H1 (cell line): ENCODE measurements at regions not wholly inside any gene's neighbourhood (a gene's known extent, or its start where the extent isn't known, plus 50 kb on each side); places are given as distances from the start of the nearest gene placed in this dataset.

Experiments used
- CTCF ChIA-PET: fragments of 300-600 bp; sonication (Branson Sonifier 250); formaldehyde crosslinking; loops from one replicate; lab custom pipeline; 2021; ENCODE audit not compliant: partially characterized antibody; lab: Charles Lee
- POLR2A ChIA-PET: fragments of 300-600 bp; sonication (Branson Sonifier 250); formaldehyde crosslinking; loops from one replicate; lab custom pipeline; 2021; ENCODE audit warnings: inconsistent platforms; ENCODE audit not compliant: partially characterized antibody; lab: Charles Lee
- DNase-seq, 2 experiments: peaks; one replicate each; pipeline versions ENCODE4 v3.0.0 to v3.0.0-alpha.2; 2010 to 2022; ENCODE audit warnings: low spot score in 2 of 2, low read depth in 1 of 2, mixed read lengths in 1 of 2
- FAIRE-seq: peaks from 2 replicates; lab custom pipeline; 2011; peaks lifted over from hg19 to GRCh38; lab: Jason Lieb, UNC
- H2AFZ ChIP-seq: 2 replicates; pipeline ENCODE4 v1.8.1; 2012; ENCODE audit warnings: low read length, inconsistent platforms
- H2AK5ac ChIP-seq: 2 replicates; pipeline ENCODE4 v1.6.1; 2013; ENCODE audit warnings: low read depth, low read length
- H2BK120ac ChIP-seq: replicated peaks from 2 replicates; pipeline ENCODE3; 2013; ENCODE audit warnings: low read depth, low read length, inconsistent platforms
- H2BK12ac ChIP-seq: 2 replicates; pipeline ENCODE4 v1.6.1; 2013; ENCODE audit warnings: low read depth, low read length
- H2BK15ac ChIP-seq: 2 replicates; pipeline ENCODE4 v1.6.1; 2013; ENCODE audit warnings: low read length
- H2BK20ac ChIP-seq: 2 replicates; pipeline ENCODE4 v1.6.1; 2013; ENCODE audit warnings: low read length
- H2BK5ac ChIP-seq: 2 replicates; pipeline ENCODE4 v1.6.1; 2013; ENCODE audit warnings: low read depth, low read length
- H3K14ac ChIP-seq: 2 replicates; pipeline ENCODE4 v1.6.1; 2013; ENCODE audit warnings: inconsistent platforms; ENCODE audit not compliant: insufficient read length
- H3K18ac ChIP-seq: 2 replicates; pipeline ENCODE4 v1.6.1; 2013; ENCODE audit warnings: low read length; ENCODE audit errors: extremely low read depth
- H3K23ac ChIP-seq: 2 replicates; pipeline ENCODE4 v1.6.1; 2013; ENCODE audit warnings: inconsistent platforms; ENCODE audit not compliant: insufficient read length
- H3K23me2 ChIP-seq: 2 replicates; pipeline ENCODE4 v1.6.1; 2013; ENCODE audit warnings: low read depth, low read length
- H3K27ac ChIP-seq: 2 replicates; pipeline ENCODE4 v1.6.1; 2011; ENCODE audit warnings: low read depth, low read length, inconsistent platforms
- H3K27me3 ChIP-seq, 4 experiments: replicated peaks in 1 of 4; 1 replicate in 1 of 4; 2 replicates in 3 of 4; pipeline versions ENCODE4 v1.6.1 to v1.8.1; 2011 to 2013; ENCODE audit warnings: low read length in 3 of 4, mild to moderate bottlenecking in 3 of 4, inconsistent platforms in 2 of 4, mixed read lengths in 2 of 4, moderate library complexity in 1 of 4; ENCODE audit not compliant: control insufficient read depth in 3 of 4, insufficient read depth in 3 of 4; ENCODE audit errors: extremely low read depth in 1 of 4
- H3K36me3 ChIP-seq, 4 experiments: 2 replicates each; pipeline versions ENCODE4 v1.6.1 to v1.8.1; 2011 to 2013; ENCODE audit warnings: mild to moderate bottlenecking in 4 of 4, low read length in 3 of 4, moderate library complexity in 2 of 4, control low read depth in 1 of 4, inconsistent platforms in 1 of 4; ENCODE audit not compliant: insufficient read depth in 4 of 4, control insufficient read depth in 2 of 4
- H3K4ac ChIP-seq: replicated peaks from 2 replicates; pipeline ENCODE3; 2013; ENCODE audit warnings: low read length, low read depth, mixed read lengths, inconsistent platforms; ENCODE audit not compliant: insufficient read length
- H3K4me1 ChIP-seq, 4 experiments: replicated peaks in 1 of 4; 1 replicate in 1 of 4; 2 replicates in 3 of 4; pipeline versions ENCODE4 v1.6.1 to v1.8.1; 2011 to 2013; ENCODE audit warnings: low read length in 3 of 4, inconsistent platforms in 2 of 4, mixed read lengths in 1 of 4; ENCODE audit not compliant: insufficient read depth in 4 of 4, control insufficient read depth in 3 of 4
- H3K4me2 ChIP-seq, 2 experiments: 2 replicates each; pipeline versions ENCODE4 v1.6.1 to v1.8.1; 2011 to 2013; ENCODE audit warnings: low read depth in 2 of 2, low read length in 2 of 2, control low read depth in 1 of 2, inconsistent platforms in 1 of 2, mild to moderate bottlenecking in 1 of 2; ENCODE audit not compliant: insufficient read depth in 1 of 2
- H3K4me3 ChIP-seq, 4 experiments: fragments of 200-600, 300-600 bp in 1 of 4; sonication (generic), shearing (Covaris generic), sonication (Bioruptor Twin) in 1 of 4; 2 replicates each; pipeline versions ENCODE4 v1.5.1 to v1.8.1; 2011 to 2016; ENCODE audit warnings: low read length in 4 of 4, low read depth in 3 of 4, control low read depth in 2 of 4, inconsistent platforms in 2 of 4, mild to moderate bottlenecking in 2 of 4, mixed read lengths in 1 of 4, moderate library complexity in 1 of 4; ENCODE audit not compliant: insufficient read depth in 2 of 4; ENCODE audit errors: extremely low read depth in 1 of 4
- H3K56ac ChIP-seq: replicated peaks from 2 replicates; pipeline ENCODE3; 2013; ENCODE audit warnings: low read depth, mild to moderate bottlenecking, mixed read lengths, low read length, inconsistent platforms; ENCODE audit not compliant: insufficient read length
- H3K79me1 ChIP-seq: 2 replicates; pipeline ENCODE4 v1.6.1; 2013; ENCODE audit warnings: low read depth, low read length, control low read depth
- H3K79me2 ChIP-seq, 2 experiments: 2 replicates each; pipeline versions ENCODE4 v1.6.1 to v1.8.1; 2012 to 2013; ENCODE audit warnings: low read length in 2 of 2, mild to moderate bottlenecking in 2 of 2, inconsistent platforms in 1 of 2; ENCODE audit not compliant: insufficient read depth in 2 of 2, control insufficient read depth in 1 of 2
- H3K9ac ChIP-seq, 4 experiments: replicated peaks in 1 of 4; 1 replicate in 1 of 4; 2 replicates in 3 of 4; pipeline versions ENCODE4 v1.6.1 to v1.8.1; 2011 to 2013; ENCODE audit warnings: low read depth in 3 of 4, low read length in 3 of 4, control low read depth in 2 of 4, mild to moderate bottlenecking in 2 of 4, moderate library complexity in 2 of 4, inconsistent platforms in 1 of 4; ENCODE audit errors: extremely low read depth in 1 of 4
- H3K9me3 ChIP-seq, 2 experiments: 2 replicates each; pipeline versions ENCODE4 v1.6.1 to v1.8.1; 2012 to 2013; ENCODE audit warnings: mild to moderate bottlenecking in 2 of 2, moderate library complexity in 2 of 2, control low read depth in 1 of 2, inconsistent platforms in 1 of 2, low read depth in 1 of 2, low read length in 1 of 2, mixed read lengths in 1 of 2; ENCODE audit not compliant: insufficient read depth in 2 of 2
- H4K20me1 ChIP-seq, 2 experiments: replicated peaks in 1 of 2; 2 replicates each; pipeline versions ENCODE3 to v1.8.1; 2011 to 2013; ENCODE audit warnings: inconsistent platforms in 2 of 2, low read length in 2 of 2, mild to moderate bottlenecking in 1 of 2; ENCODE audit not compliant: insufficient read depth in 2 of 2, control insufficient read depth in 1 of 2
- H4K5ac ChIP-seq: 2 replicates; pipeline ENCODE4 v1.6.1; 2013; ENCODE audit warnings: low read length, low read depth, mixed read lengths, inconsistent platforms; ENCODE audit not compliant: insufficient read length
- H4K8ac ChIP-seq: 2 replicates; pipeline ENCODE4 v1.8.0; 2013; ENCODE audit warnings: mild to moderate bottlenecking, moderate library complexity, low read length, inconsistent platforms; ENCODE audit not compliant: insufficient read depth; ENCODE audit errors: extremely low read depth
- H4K91ac ChIP-seq: replicated peaks from 2 replicates; pipeline ENCODE3; 2013; ENCODE audit warnings: low read length, mixed read lengths, inconsistent platforms; ENCODE audit not compliant: insufficient read length
- BRCA1 ChIP-seq: IDR thresholded peaks from 2 replicates; pipeline ENCODE4 v1.6.1; 2012; ENCODE audit warnings: low read depth, low read length, improper control_type of control experiment
- EGR1 ChIP-seq: IDR thresholded peaks from 2 replicates; pipeline ENCODE4 v1.6.1; 2011; ENCODE audit warnings: low read depth, low read length, borderline replicate concordance
- EP300 ChIP-seq, 2 experiments: IDR thresholded peaks; 1 replicate in 1 of 2; 2 replicates in 1 of 2; pipeline ENCODE4 v1.6.1; 2011 to 2012; ENCODE audit warnings: low read depth in 2 of 2, low read length in 2 of 2, mild to moderate bottlenecking in 2 of 2, borderline replicate concordance in 1 of 2, inconsistent platforms in 1 of 2, moderate library complexity in 1 of 2
- GABPA ChIP-seq: IDR thresholded peaks from 2 replicates; pipeline ENCODE4 v1.6.1; 2011; ENCODE audit warnings: mild to moderate bottlenecking, low read length, moderate library complexity, borderline replicate concordance; ENCODE audit not compliant: insufficient read depth
- HDAC6 ChIP-seq: IDR thresholded peaks from one replicate; pipeline ENCODE4 v1.7.1; 2012; ENCODE audit warnings: low read depth, mild to moderate bottlenecking, inconsistent platforms, low read length, moderate library complexity
- JUN ChIP-seq: IDR thresholded peaks from 2 replicates; pipeline ENCODE4 v1.6.1; 2011; ENCODE audit warnings: low read depth, mild to moderate bottlenecking, improper control_type of control experiment, low read length
- JUND ChIP-seq: IDR thresholded peaks from 2 replicates; pipeline ENCODE4 v1.6.1; 2011; ENCODE audit warnings: mild to moderate bottlenecking, improper control_type of control experiment, low read length
- KDM5A ChIP-seq: fragments of 200-600 bp; IDR thresholded peaks from 2 replicates; pipeline ENCODE4 v1.7.1; 2012; ENCODE audit warnings: mild to moderate bottlenecking, low read length, inconsistent platforms, mixed read lengths
- RFX5 ChIP-seq: IDR thresholded peaks from 2 replicates; pipeline ENCODE4 v1.6.1; 2011; ENCODE audit warnings: low read depth, low read length, improper control_type of control experiment, borderline replicate concordance
- SRF ChIP-seq: IDR thresholded peaks from 2 replicates; pipeline ENCODE4 v1.6.1; 2011; ENCODE audit warnings: mild to moderate bottlenecking, low read depth, low read length, moderate library complexity
- TCF12 ChIP-seq: IDR thresholded peaks from 2 replicates; pipeline ENCODE4 v1.6.1; 2011; ENCODE audit warnings: low read depth, mild to moderate bottlenecking, low read length
- WGBS, 2 experiments: shearing (Covaris generic) in 1 of 2; methylation state at CpG; one replicate each; pipeline versions ENCODE4 v1.1.6 to v1.1.7; 2013 to 2015; ENCODE audit warnings: low lambda C conversion rate in 2 of 2, mixed read lengths in 2 of 2, inconsistent platforms in 1 of 2, low coverage in 1 of 2, missing lambda C conversion rate in 1 of 2; ENCODE audit not compliant: insufficient replicate concordance in 2 of 2, insufficient coverage in 1 of 2, insufficient read length in 1 of 2; ENCODE audit errors: extremely low coverage in 1 of 2, missing lambda C conversion rate in 1 of 2; 5-methylcytosine and 5-hydroxymethylcytosine counted together
- TF ChIP-seq, protein P1 (sequence below): IDR thresholded peaks from 2 replicates; pipeline ENCODE4 v1.6.1; 2012; ENCODE audit warnings: inconsistent platforms

DNA sequence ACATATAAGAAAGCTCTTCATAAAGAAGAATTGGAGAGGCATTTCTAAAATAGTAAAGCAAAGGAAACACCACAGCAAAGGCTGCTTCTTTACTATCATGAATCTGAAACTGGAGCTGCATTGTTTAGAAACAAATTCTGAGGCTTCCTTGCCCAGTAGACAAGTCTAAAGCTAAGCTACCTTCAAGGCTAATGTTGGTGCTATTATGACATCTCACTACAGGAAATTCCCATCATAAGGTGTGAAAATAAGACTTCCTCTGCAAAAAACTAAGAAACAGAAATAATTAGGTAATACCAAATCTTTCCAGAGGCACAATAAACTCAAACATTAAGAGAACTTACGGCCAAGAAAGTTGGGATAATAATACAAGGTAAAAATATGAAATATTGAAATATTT lies 89.9 kb upstream of the P3H2 start:
- H3K4me3 ChIP-seq = no peak overlapping the region
- H3K36me3 ChIP-seq = no peaks in the 10 kb centered on the region
- no peak overlapping the region for H4K91ac ChIP-seq
- no peaks in the 10 kb centered on the region for H4K20me1 ChIP-seq
- no peak overlapping the region for H2BK15ac ChIP-seq
- no peak overlapping the region for H2BK5ac ChIP-seq
- H3K79me2 ChIP-seq = no peaks in the 10 kb centered on the region
- DNase-seq (no peak), FAIRE-seq (no peak)
- TF ChIP-seq BRCA1 (no peak), GABPA (no peak), TCF12 (no peak), EGR1 (no peak), KDM5A (no peak), EP300 (IDR thresholded peaks at IDR 0.05; ENCODE audit: borderline replicate concordance in 1 of 2, low read depth in 2 of 2, low read length in 2 of 2) (no peak), HDAC6 (no peak), JUN (no peak), RFX5 (no peak), JUND (no peak), SRF (no peak)
- TF ChIP-seq, protein P1, sequence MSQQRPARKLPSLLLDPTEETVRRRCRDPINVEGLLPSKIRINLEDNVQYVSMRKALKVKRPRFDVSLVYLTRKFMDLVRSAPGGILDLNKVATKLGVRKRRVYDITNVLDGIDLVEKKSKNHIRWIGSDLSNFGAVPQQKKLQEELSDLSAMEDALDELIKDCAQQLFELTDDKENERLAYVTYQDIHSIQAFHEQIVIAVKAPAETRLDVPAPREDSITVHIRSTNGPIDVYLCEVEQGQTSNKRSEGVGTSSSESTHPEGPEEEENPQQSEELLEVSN = no peak
- no peak overlapping the region for H3K18ac ChIP-seq
- H3K27me3 ChIP-seq = no peaks in the 10 kb centered on the region
- H3K23ac ChIP-seq = no peak overlapping the region
- no peaks in the 10 kb centered on the region for H3K4me1 ChIP-seq
- H3K79me1 ChIP-seq = no peaks in the 10 kb centered on the region
- no peak overlapping the region for H4K8ac ChIP-seq
- ChIA-PET CTCF (interaction anchor here (0.6 to 3.0 kb wide), 6 partner anchors 8 to 253 kb away, joined by 3 to 14 read pairs (median 4); no protein-coding TSS in a partner anchor), POLR2A (interaction anchor here (0.8 kb wide), 1 partner anchor 250 kb away, joined by 4 read pairs; no protein-coding TSS in a partner anchor)
- no peak overlapping the region for H3K14ac ChIP-seq
- H3K56ac ChIP-seq = no peak overlapping the region
- no peak overlapping the region for H3K4ac ChIP-seq
- no peak overlapping the region for H2BK120ac ChIP-seq
- WGBS, 2 experiments = 100% methylated on average over 1 of the region's 1 CpG; no CpG with 5 or more reads in 1 of the 2 experiments
- no peak overlapping the region for H2AK5ac ChIP-seq
- H2AFZ ChIP-seq = no peak overlapping the region
- no peak overlapping the region for H3K27ac ChIP-seq
- H3K9me3 ChIP-seq = no peaks in the 10 kb centered on the region
- no peak overlapping the region for H2BK20ac ChIP-seq
- no peak overlapping the region for H2BK12ac ChIP-seq
- no peak overlapping the region for H3K9ac ChIP-seq
- no peak overlapping the region for H3K4me2 ChIP-seq
- H4K5ac ChIP-seq = no peak overlapping the region
- H3K23me2 ChIP-seq = no peaks in the 10 kb centered on the region; the same call in 1 of the 2 replicates
